ENCODE measurements at regions not wholly inside any gene's neighbourhood (a gene's known extent, or its start where the extent isn't known, plus 50 kb on each side); places are given as distances from the start of the nearest gene placed in this dataset.

DNA sequence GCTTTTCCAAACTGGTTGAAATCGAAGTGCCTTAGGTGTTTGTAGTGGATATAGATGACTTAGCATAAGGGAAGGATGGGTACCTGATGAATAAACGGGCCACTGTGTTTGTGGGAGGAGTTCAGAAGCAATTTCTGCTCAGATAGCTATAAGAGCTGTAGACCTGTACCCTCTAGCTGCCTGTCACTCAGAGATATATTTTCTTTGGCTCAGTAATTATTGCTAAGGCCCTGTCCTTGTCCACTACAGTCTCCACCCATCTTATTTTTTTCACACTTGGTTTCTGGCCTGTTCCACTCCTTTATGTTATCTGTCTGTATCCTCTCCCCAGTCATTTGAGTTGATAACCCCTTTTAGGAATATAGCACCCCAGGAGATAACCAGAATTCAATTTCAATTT is 74.8 kb upstream of the RMST start:
- no peaks in the 10 kb centered on the region for H3K79me2 ChIP-seq (ENCODE audit: insufficient read depth, low read length)
- H3K27me3 ChIP-seq (ENCODE audit: insufficient read depth, low read length) = no peaks in the 10 kb centered on the region
- H3K4me3 ChIP-seq (ENCODE audit: low read depth, low read length, poor library complexity, severe bottlenecking) = no peak overlapping the region
- H3F3A ChIP-seq (ENCODE audit: insufficient read depth, low read length) = no peaks in the 10 kb centered on the region
- H3K36me3 ChIP-seq (ENCODE audit: insufficient read depth, low read length) = no peaks in the 10 kb centered on the region
- no peak overlapping the region for H2AFZ ChIP-seq (ENCODE audit: low read length)
- no peaks in the 10 kb centered on the region for H3K4me1 ChIP-seq (ENCODE audit: insufficient read depth, low read length, severe bottlenecking)
- no peaks in the 10 kb centered on the region for H4K20me1 ChIP-seq (ENCODE audit: insufficient read depth, low read length)
- H3K9ac ChIP-seq (ENCODE audit: low read length) = no peak overlapping the region
- no peaks in the 10 kb centered on the region for H3K9me2 ChIP-seq (ENCODE audit: low read depth, low read length)
- no peak overlapping the region for H3K27ac ChIP-seq (ENCODE audit: low read depth, low read length, poor library complexity, severe bottlenecking)
- H3K4me2 ChIP-seq (ENCODE audit: low read length) = no peak overlapping the region
- no peak for TF ChIP-seq CTCF (IDR thresholded peaks at IDR 0.05; ENCODE audit: low read length)
- no peaks in the 10 kb centered on the region for H3K9me3 ChIP-seq (ENCODE audit: low read length)

GRCh38 chr12:97394657-97395056 is 67.9 kb upstream of the RMST start:
- no peak overlapping the region for H2AFZ ChIP-seq (ENCODE audit: low read length)
- no peak overlapping the region for H3K9ac ChIP-seq (ENCODE audit: low read length)
- H3K79me2 ChIP-seq (ENCODE audit: insufficient read depth, low read length) = no peaks in the 10 kb centered on the region
- H3K9me2 ChIP-seq (ENCODE audit: low read depth, low read length) = no peaks in the 10 kb centered on the region
- no peaks in the 10 kb centered on the region for H4K20me1 ChIP-seq (ENCODE audit: insufficient read depth, low read length)
- H3F3A ChIP-seq (ENCODE audit: insufficient read depth, low read length) = no peaks in the 10 kb centered on the region
- no peaks in the 10 kb centered on the region for H3K9me3 ChIP-seq (ENCODE audit: low read length)
- H3K36me3 ChIP-seq (ENCODE audit: insufficient read depth, low read length) = no peaks in the 10 kb centered on the region
- H3K4me2 ChIP-seq (ENCODE audit: low read length) = no peak overlapping the region
- no peak overlapping the region for H3K27ac ChIP-seq (ENCODE audit: low read depth, low read length, poor library complexity, severe bottlenecking)
- no peaks in the 10 kb centered on the region for H3K27me3 ChIP-seq (ENCODE audit: insufficient read depth, low read length)
- no peaks in the 10 kb centered on the region for H3K4me1 ChIP-seq (ENCODE audit: insufficient read depth, low read length, severe bottlenecking)
- TF ChIP-seq EZH2 (IDR thresholded peaks at IDR 0.05; ENCODE audit: borderline replicate concordance, low read length) (no peak), CTCF (IDR thresholded peaks at IDR 0.05; ENCODE audit: low read length) (no peak)
- no peak overlapping the region for H3K4me3 ChIP-seq (ENCODE audit: low read depth, low read length, poor library complexity, severe bottlenecking)

- no peak overlapping the region for H2AFZ ChIP-seq (ENCODE audit: low read length)
- no peaks in the 10 kb centered on the region for H3K27me3 ChIP-seq (ENCODE audit: insufficient read depth, low read length)
- TF ChIP-seq CTCF (IDR thresholded peaks at IDR 0.05; ENCODE audit: low read length) (no peak), EZH2 (IDR thresholded peaks at IDR 0.05; ENCODE audit: borderline replicate concordance, low read length) (no peak)
- H3F3A ChIP-seq (ENCODE audit: insufficient read depth, low read length) = no peaks in the 10 kb centered on the region
- H3K4me1 ChIP-seq (ENCODE audit: insufficient read depth, low read length, severe bottlenecking) = no peaks in the 10 kb centered on the region
- H3K9me2 ChIP-seq (ENCODE audit: low read depth, low read length) = no peaks in the 10 kb centered on the region
- no peaks in the 10 kb centered on the region for H3K36me3 ChIP-seq (ENCODE audit: insufficient read depth, low read length)
- H4K20me1 ChIP-seq (ENCODE audit: insufficient read depth, low read length) = no peaks in the 10 kb centered on the region
- H3K9ac ChIP-seq (ENCODE audit: low read length) = no peak overlapping the region
- H3K27ac ChIP-seq (ENCODE audit: low read depth, low read length, poor library complexity, severe bottlenecking) = no peak overlapping the region
- no peak overlapping the region for H3K4me2 ChIP-seq (ENCODE audit: low read length)
- H3K9me3 ChIP-seq (ENCODE audit: low read length) = no peaks in the 10 kb centered on the region
- no peak overlapping the region for H3K4me3 ChIP-seq (ENCODE audit: low read depth, low read length, poor library complexity, severe bottlenecking)
- H3K79me2 ChIP-seq (ENCODE audit: insufficient read depth, low read length) = no peaks in the 10 kb centered on the region
Measured at GRCh38 chr12:97397008-97397407, 65.6 kb upstream of the RMST start.
